ENCODE measurements at regions not wholly inside any gene's neighbourhood (a gene's known extent, or its start where the extent isn't known, plus 50 kb on each side); places are given as distances from the start of the nearest gene placed in this dataset.

DNA sequence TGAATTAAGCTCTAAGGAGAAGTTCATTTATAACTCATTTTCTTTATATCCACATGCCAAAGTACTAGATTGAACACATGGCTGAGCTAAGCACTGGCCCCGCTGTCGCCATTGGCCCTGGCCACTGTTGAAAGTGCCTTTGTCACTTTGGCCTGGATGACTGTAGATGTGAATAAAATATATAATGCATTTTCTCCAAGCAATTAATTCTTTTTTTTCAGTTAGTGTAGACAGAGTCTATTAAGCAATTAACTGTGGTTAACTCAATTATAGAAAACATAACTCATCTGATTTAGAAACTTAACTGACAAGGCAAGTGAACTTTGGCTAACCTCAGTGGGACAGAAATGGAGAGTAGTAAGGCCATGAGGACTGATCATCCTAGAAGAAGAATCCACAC, 965.6 kb downstream of the EFNB2 start (continued):
- no peak for TF ChIP-seq REST (IDR thresholded peaks at IDR 0.05; ENCODE audit: unreplicated experiment)
- TF ChIP-seq CREB1 (CRISPR knock-in tag; IDR thresholded peaks at IDR 0.05; ENCODE audit: low read depth), result no peak
- TF ChIP-seq STAT1 (IDR thresholded peaks at IDR 0.05; ENCODE audit: unreplicated experiment), result no peak
- TF ChIP-seq EZH2 (IDR thresholded peaks at IDR 0.05; ENCODE audit: low read depth, unreplicated experiment), result no peak
- TF ChIP-seq ZNF331 (CRISPR knock-in tag; IDR thresholded peaks at IDR 0.05; ENCODE audit: low read depth), result no peak
- no peak for TF ChIP-seq EZH2phosphoT487 (IDR thresholded peaks at IDR 0.05; ENCODE audit: unreplicated experiment)
- TF ChIP-seq ETS1 (IDR thresholded peaks at IDR 0.05), result no peak

- Histone ChIP-seq H3K9me2 (ENCODE audit: insufficient read depth) (no peaks in the 10 kb centered on the region), H4K20me1 (replicated peaks; ENCODE audit: insufficient read depth) (no peaks in the 10 kb centered on the region), H2AFZ (no peak overlapping the region), H3K4me2 (no peak overlapping the region), H3K79me2 (replicated peaks; ENCODE audit: insufficient read depth) (no peaks in the 10 kb centered on the region), H3F3A (replicated peaks; ENCODE audit: low read depth) (no peaks in the 10 kb centered on the region), H3K4me1 (ENCODE audit: insufficient read depth) (no peaks in the 10 kb centered on the region), H3K27ac (ENCODE audit: low read depth) (no peak overlapping the region), H3K4me3 (no peak overlapping the region), H3K36me3 (ENCODE audit: insufficient read depth) (no peaks in the 10 kb centered on the region), H3K27me3 (ENCODE audit: insufficient read depth) (no peaks in the 10 kb centered on the region)
- H3K27ac Mint-ChIP-seq, result no peak overlapping the region
- no peaks in the 10 kb centered on the region for H3K9me3 Mint-ChIP-seq
- TF ChIP-seq STAT1 (IDR thresholded peaks at IDR 0.05; ENCODE audit: unreplicated experiment), result no peak
- no peak for ATAC-seq
- no peaks in the 10 kb centered on the region for H3K36me3 Mint-ChIP-seq (ENCODE audit: low read depth)
- no peak overlapping the region for H3K4me3 Mint-ChIP-seq
- DNase-seq (ENCODE audit: low spot score), result no peak
- H3K4me1 Mint-ChIP-seq, result no peaks in the 10 kb centered on the region; the same call in 2 of the 3 replicates
- no peaks in the 10 kb centered on the region for H3K27me3 Mint-ChIP-seq (ENCODE audit: insufficient read depth, low read depth, poor library complexity)
Observed at GRCh38 chr13:105567951-105568525, 967.4 kb downstream of the EFNB2 start.

DNA sequence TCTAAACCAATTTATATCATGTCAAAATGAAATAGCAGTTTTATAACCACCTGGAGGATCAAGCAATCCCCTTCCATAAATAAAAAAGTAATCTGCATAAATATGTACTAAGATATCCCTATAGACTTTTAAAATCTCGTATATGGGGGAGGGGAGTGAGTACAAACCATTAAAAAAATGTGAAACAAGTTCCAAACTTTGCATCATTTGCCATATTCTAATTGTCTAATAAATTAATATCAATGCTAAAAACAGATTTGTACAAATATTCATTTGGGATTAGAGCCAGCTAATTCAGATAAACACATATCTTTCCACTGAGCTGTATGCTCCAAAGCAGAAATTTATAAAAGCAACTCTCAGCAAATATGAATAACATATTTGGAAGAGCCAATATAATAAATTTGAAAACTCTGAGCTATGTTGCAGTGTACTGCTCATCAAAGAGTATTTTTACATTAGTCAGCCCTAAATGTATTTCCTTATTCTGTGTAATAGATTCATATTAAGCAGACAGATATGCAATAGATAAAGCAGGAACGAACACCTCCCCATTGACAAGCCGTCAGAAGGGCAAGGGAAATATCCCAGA, 970.2 kb downstream of the EFNB2 start:
- H3K9me3 Mint-ChIP-seq, result no peaks in the 10 kb centered on the region
- Histone ChIP-seq H3K4me2 (no peak overlapping the region), H3K36me3 (ENCODE audit: insufficient read depth) (no peaks in the 10 kb centered on the region), H2AFZ (no peak overlapping the region), H3K4me1 (ENCODE audit: insufficient read depth) (no peaks in the 10 kb centered on the region), H3K9me2 (ENCODE audit: insufficient read depth) (no peaks in the 10 kb centered on the region), H3K79me2 (replicated peaks; ENCODE audit: insufficient read depth) (no peaks in the 10 kb centered on the region), H3K27me3 (ENCODE audit: insufficient read depth) (no peaks in the 10 kb centered on the region), H3K27ac (ENCODE audit: low read depth) (no peak overlapping the region), H3F3A (replicated peaks; ENCODE audit: low read depth) (no peaks in the 10 kb centered on the region), H3K4me3 (no peak overlapping the region), H4K20me1 (replicated peaks; ENCODE audit: insufficient read depth) (no peaks in the 10 kb centered on the region)
- ATAC-seq, result no peak
- no peaks in the 10 kb centered on the region; the same call in 2 of the 3 replicates for H3K4me1 Mint-ChIP-seq
- H3K4me3 Mint-ChIP-seq, result no peak overlapping the region
- H3K27me3 Mint-ChIP-seq (ENCODE audit: insufficient read depth, low read depth, poor library complexity), result no peaks in the 10 kb centered on the region
- no peak overlapping the region for H3K27ac Mint-ChIP-seq
- no peaks in the 10 kb centered on the region for H3K36me3 Mint-ChIP-seq (ENCODE audit: low read depth)
- no peak for DNase-seq (ENCODE audit: low spot score)
- TF ChIP-seq NANOG (IDR thresholded peaks at IDR 0.05; ENCODE audit: borderline replicate concordance) (no peak), STAT1 (IDR thresholded peaks at IDR 0.05; ENCODE audit: unreplicated experiment) (no peak), REST (IDR thresholded peaks at IDR 0.05; ENCODE audit: unreplicated experiment) (no peak), POLR2AphosphoS5 (IDR thresholded peaks at IDR 0.05; ENCODE audit: low read depth) (no peak), CREB1 (CRISPR knock-in tag; IDR thresholded peaks at IDR 0.05; ENCODE audit: low read depth) (no peak), ZNF114 (CRISPR knock-in tag; IDR thresholded peaks at IDR 0.05) (no peak), ETS1 (IDR thresholded peaks at IDR 0.05) (no peak), EZH2phosphoT487 (IDR thresholded peaks at IDR 0.05; ENCODE audit: unreplicated experiment) (no peak), ZNF331 (CRISPR knock-in tag; IDR thresholded peaks at IDR 0.05; ENCODE audit: low read depth) (no peak), EZH2 (IDR thresholded peaks at IDR 0.05; ENCODE audit: low read depth, unreplicated experiment) (no peak)

Measured in GM23338 (cell line).